ENCODE measurements at regions not wholly inside any gene's neighbourhood (a gene's known extent, or its start where the extent isn't known, plus 50 kb on each side); places are given as distances from the start of the nearest gene placed in this dataset.

GRCh38 chr6:150465610-150466009 is 96.8 kb downstream of the IYD start:
- CTCF ChIA-PET, result no interaction called here
- H3K4me2 ChIP-seq (ENCODE audit: low read length), result peak overlapping the region; percentile 66
- intact Hi-C loops (cut with micrococcal nuclease), result no loop called here
- H2AFZ ChIP-seq (ENCODE audit: low read length), result no peak overlapping the region
- H3K27ac ChIP-seq (ENCODE audit: low read length), result peak overlapping the region; percentile 33; the same call in 1 of the 2 replicates
- no peak overlapping the region for H3K9ac ChIP-seq (ENCODE audit: low read length)
- peak; percentile 55 for DNase-seq
- no peaks in the 10 kb centered on the region for H3F3A ChIP-seq (ENCODE audit: low read length, unreplicated experiment)
- H3K4me1 ChIP-seq (ENCODE audit: insufficient read depth, low read length), result peaks cover 20% of the 10 kb centered on the region
- POLR2A ChIA-PET (ENCODE audit: unreplicated experiment), result no interaction called here
- no peaks in the 10 kb centered on the region for H3K79me2 ChIP-seq (ENCODE audit: low read length)
- 0 out of 2 replicates have a peak overlapping the region, but pooled peaks have one; percentile 22 for H3K4me3 ChIP-seq (ENCODE audit: low read length)
- no TSS peak for BruUV-seq (replicated peaks)
- no peaks in the 10 kb centered on the region for H3K9me3 ChIP-seq (ENCODE audit: low read length)
- no peak; the same call in none of the 2 replicates for ATAC-seq
- TF ChIP-seq EZH2phosphoT487 (IDR thresholded peaks at IDR 0.05; ENCODE audit: borderline replicate concordance, low read length) (no peak), CTCF (conservative IDR thresholded peaks at IDR 0.05; ENCODE audit: low read depth, low read length) (no peak), EZH2 (IDR thresholded peaks at IDR 0.05; ENCODE audit: low read length, unreplicated experiment) (no peak)
- H3K9me2 ChIP-seq (replicated peaks; ENCODE audit: low read length), result no peaks in the 10 kb centered on the region
- H3K27me3 ChIP-seq (ENCODE audit: low read length), result no peaks in the 10 kb centered on the region
- no peaks in the 10 kb centered on the region for H3K36me3 ChIP-seq (ENCODE audit: low read depth, low read length)
- H4K20me1 ChIP-seq (ENCODE audit: low read length), result no peaks in the 10 kb centered on the region

GRCh38 chr6:150466196-150466595 is 97.4 kb downstream of the IYD start:
- Histone ChIP-seq H3K27me3 (ENCODE audit: low read length) (no peaks in the 10 kb centered on the region), H3F3A (ENCODE audit: low read length, unreplicated experiment) (no peaks in the 10 kb centered on the region), H4K20me1 (ENCODE audit: low read length) (no peaks in the 10 kb centered on the region), H3K79me2 (ENCODE audit: low read length) (no peaks in the 10 kb centered on the region), H3K36me3 (ENCODE audit: low read depth, low read length) (no peaks in the 10 kb centered on the region), H2AFZ (ENCODE audit: low read length) (no peak overlapping the region), H3K4me3 (ENCODE audit: low read length) (no peak overlapping the region), H3K4me1 (ENCODE audit: insufficient read depth, low read length) (peaks cover 20% of the 10 kb centered on the region), H3K9me3 (ENCODE audit: low read length) (no peaks in the 10 kb centered on the region), H3K4me2 (ENCODE audit: low read length) (peak overlapping the region; percentile 66; the same call in 1 of the 2 replicates), H3K27ac (ENCODE audit: low read length) (peak overlapping the region; percentile 33; the same call in 1 of the 2 replicates), H3K9me2 (replicated peaks; ENCODE audit: low read length) (no peaks in the 10 kb centered on the region), H3K9ac (ENCODE audit: low read length) (no peak overlapping the region)
- BruUV-seq (replicated peaks), result no TSS peak
- CTCF ChIA-PET, result no interaction called here
- no peak for TF ChIP-seq EZH2 (IDR thresholded peaks at IDR 0.05; ENCODE audit: low read length, unreplicated experiment)
- TF ChIP-seq EZH2phosphoT487 (IDR thresholded peaks at IDR 0.05; ENCODE audit: borderline replicate concordance, low read length), result no peak
- no peak for TF ChIP-seq CTCF (conservative IDR thresholded peaks at IDR 0.05; ENCODE audit: low read depth, low read length)
- POLR2A ChIA-PET (ENCODE audit: unreplicated experiment), result no interaction called here
- peak; percentile 28 for DNase-seq
- no peak for ATAC-seq
- intact Hi-C loops (cut with micrococcal nuclease), result no loop called here

- no peaks in the 10 kb centered on the region for H3K9me2 ChIP-seq (replicated peaks; ENCODE audit: low read length)
- H3K4me1 ChIP-seq (ENCODE audit: insufficient read depth, low read length), result peaks cover 16% of the 10 kb centered on the region
- TF ChIP-seq EZH2phosphoT487 (IDR thresholded peaks at IDR 0.05; ENCODE audit: borderline replicate concordance, low read length) (no peak), CTCF (conservative IDR thresholded peaks at IDR 0.05; ENCODE audit: low read depth, low read length) (no peak), EZH2 (IDR thresholded peaks at IDR 0.05; ENCODE audit: low read length, unreplicated experiment) (no peak)
- no peak overlapping the region for H3K27ac ChIP-seq (ENCODE audit: low read length)
- H3F3A ChIP-seq (ENCODE audit: low read length, unreplicated experiment), result no peaks in the 10 kb centered on the region
- H3K4me2 ChIP-seq (ENCODE audit: low read length), result no peak overlapping the region
- H3K4me3 ChIP-seq (ENCODE audit: low read length), result no peak overlapping the region
- no peaks in the 10 kb centered on the region for H3K79me2 ChIP-seq (ENCODE audit: low read length)
- no peaks in the 10 kb centered on the region for H3K36me3 ChIP-seq (ENCODE audit: low read depth, low read length)
- H4K20me1 ChIP-seq (ENCODE audit: low read length), result no peaks in the 10 kb centered on the region
- H3K9ac ChIP-seq (ENCODE audit: low read length), result no peak overlapping the region
- H2AFZ ChIP-seq (ENCODE audit: low read length), result no peak overlapping the region
- ChIA-PET POLR2A (ENCODE audit: unreplicated experiment) (no interaction called here), CTCF (no interaction called here)
- ATAC-seq, result no peak
- no peak for DNase-seq
- no peaks in the 10 kb centered on the region for H3K9me3 ChIP-seq (ENCODE audit: low read length)
- BruUV-seq (replicated peaks), result no TSS peak
- H3K27me3 ChIP-seq (ENCODE audit: low read length), result no peaks in the 10 kb centered on the region
- intact Hi-C loops (cut with micrococcal nuclease), result no loop called here
Observed at GRCh38 chr6:150470131-150470530, 101.3 kb downstream of the IYD start.
